Skeletal muscle satellite cell (primary cell): ENCODE measurements at regions not wholly inside any gene's neighbourhood (a gene's known extent, or its start where the extent isn't known, plus 50 kb on each side); places are given as distances from the start of the nearest gene placed in this dataset.

Experiments
- H3K27me3 ChIP-seq: 2 replicates; pipeline ENCODE4 v1.7.0; 2013; ENCODE audit warnings: low read length; ENCODE audit not compliant: control insufficient read depth, insufficient read depth
- H3K36me3 ChIP-seq: 2 replicates; pipeline ENCODE4 v1.7.0; 2013; ENCODE audit warnings: mild to moderate bottlenecking, control low read depth, low read length; ENCODE audit not compliant: insufficient read depth
- H3K4me1 ChIP-seq: 2 replicates; pipeline ENCODE4 v1.7.0; 2013; ENCODE audit warnings: low read length; ENCODE audit not compliant: control insufficient read depth, insufficient read depth
- H3K4me2 ChIP-seq: 2 replicates; pipeline ENCODE4 v1.7.0; 2013; ENCODE audit warnings: mild to moderate bottlenecking, low read length
- H3K4me3 ChIP-seq: 2 replicates; pipeline ENCODE4 v1.7.0; 2013; ENCODE audit warnings: low read length
- H3K9ac ChIP-seq: 2 replicates; pipeline ENCODE4 v1.7.0; 2013; ENCODE audit warnings: mild to moderate bottlenecking, low read depth, low read length, moderate library complexity
- H3K9me3 ChIP-seq: replicated peaks from 2 replicates; pipeline ENCODE4 v1.7.0; 2013; ENCODE audit warnings: mild to moderate bottlenecking, control low read depth, low read length

GRCh38 chr1:82246050-82246449 is 445.3 kb downstream of the ADGRL2 start:
- no peaks in the 10 kb centered on the region for H3K36me3 ChIP-seq
- no peak overlapping the region for H3K4me2 ChIP-seq
- no peaks in the 10 kb centered on the region for H3K9me3 ChIP-seq
- no peaks in the 10 kb centered on the region for H3K27me3 ChIP-seq
- H3K4me1 ChIP-seq, result no peaks in the 10 kb centered on the region
- H3K9ac ChIP-seq, result no peak overlapping the region
- no peak overlapping the region for H3K4me3 ChIP-seq

- Histone ChIP-seq H3K4me2 (no peak overlapping the region), H3K27me3 (no peaks in the 10 kb centered on the region), H3K4me3 (no peak overlapping the region), H3K9me3 (no peaks in the 10 kb centered on the region), H3K9ac (no peak overlapping the region), H3K36me3 (no peaks in the 10 kb centered on the region), H3K4me1 (no peaks in the 10 kb centered on the region)
Observed at GRCh38 chr1:82245345-82246014, 444.7 kb downstream of the ADGRL2 start.

GRCh38 chr1:82240571-82240970 is 439.8 kb downstream of the ADGRL2 start:
- H3K4me2 ChIP-seq, result no peak overlapping the region
- H3K4me1 ChIP-seq, result no peaks in the 10 kb centered on the region
- H3K9ac ChIP-seq, result no peak overlapping the region
- H3K4me3 ChIP-seq, result no peak overlapping the region
- H3K36me3 ChIP-seq, result no peaks in the 10 kb centered on the region
- H3K9me3 ChIP-seq, result no peaks in the 10 kb centered on the region
- H3K27me3 ChIP-seq, result no peaks in the 10 kb centered on the region

- no peaks in the 10 kb centered on the region for H3K27me3 ChIP-seq
- no peaks in the 10 kb centered on the region for H3K36me3 ChIP-seq
- no peaks in the 10 kb centered on the region for H3K9me3 ChIP-seq
Observed at GRCh38 chr1:82230667-82231066, 429.9 kb downstream of the ADGRL2 start.

GRCh38 chr1:82227306-82228095 is 426.8 kb downstream of the ADGRL2 start:
- H3K9ac ChIP-seq, result no peak overlapping the region
- no peak overlapping the region for H3K4me2 ChIP-seq
- no peak overlapping the region for H3K4me3 ChIP-seq
- H3K4me1 ChIP-seq, result no peaks in the 10 kb centered on the region
- H3K9me3 ChIP-seq, result no peaks in the 10 kb centered on the region
- no peaks in the 10 kb centered on the region for H3K36me3 ChIP-seq
- no peaks in the 10 kb centered on the region for H3K27me3 ChIP-seq

More at GRCh38 chr1:82230667-82231066, 429.9 kb downstream of the ADGRL2 start:
- H3K9ac ChIP-seq, result no peak overlapping the region
- H3K4me1 ChIP-seq, result no peaks in the 10 kb centered on the region
- no peak overlapping the region for H3K4me3 ChIP-seq
- H3K4me2 ChIP-seq, result no peak overlapping the region

- H3K27me3 ChIP-seq, result no peaks in the 10 kb centered on the region
Observed at GRCh38 chr1:82226186-82226505, 425.4 kb downstream of the ADGRL2 start.

GRCh38 chr1:82225421-82226185 is 424.9 kb downstream of the ADGRL2 start:
- no peak overlapping the region for H3K4me2 ChIP-seq
- H3K4me1 ChIP-seq, result no peaks in the 10 kb centered on the region
- H3K36me3 ChIP-seq, result no peaks in the 10 kb centered on the region
- no peaks in the 10 kb centered on the region for H3K27me3 ChIP-seq
- H3K9ac ChIP-seq, result no peak overlapping the region
- no peak overlapping the region for H3K4me3 ChIP-seq
- no peaks in the 10 kb centered on the region for H3K9me3 ChIP-seq

More at GRCh38 chr1:82226186-82226505, 425.4 kb downstream of the ADGRL2 start:
- H3K4me3 ChIP-seq, result no peak overlapping the region
- no peak overlapping the region for H3K4me2 ChIP-seq
- no peaks in the 10 kb centered on the region for H3K9me3 ChIP-seq
- H3K36me3 ChIP-seq, result no peaks in the 10 kb centered on the region
- H3K4me1 ChIP-seq, result no peaks in the 10 kb centered on the region
- H3K9ac ChIP-seq, result no peak overlapping the region

- H3K4me1 ChIP-seq, result no peaks in the 10 kb centered on the region
- no peaks in the 10 kb centered on the region for H3K27me3 ChIP-seq
- H3K4me2 ChIP-seq, result no peak overlapping the region
- H3K9ac ChIP-seq, result no peak overlapping the region
- H3K9me3 ChIP-seq, result no peaks in the 10 kb centered on the region
- no peak overlapping the region for H3K4me3 ChIP-seq
- no peaks in the 10 kb centered on the region for H3K36me3 ChIP-seq
Observed at GRCh38 chr1:82223091-82223490, 422.4 kb downstream of the ADGRL2 start.

- Histone ChIP-seq H3K4me2 (no peak overlapping the region), H3K9ac (no peak overlapping the region)
Observed at GRCh38 chr1:82221721-82222120, 421.0 kb downstream of the ADGRL2 start.

GRCh38 chr1:82220754-82221153 is 420.0 kb downstream of the ADGRL2 start:
- Histone ChIP-seq H3K36me3 (no peaks in the 10 kb centered on the region), H3K4me2 (no peak overlapping the region), H3K9me3 (no peaks in the 10 kb centered on the region), H3K27me3 (no peaks in the 10 kb centered on the region), H3K9ac (no peak overlapping the region), H3K4me1 (no peaks in the 10 kb centered on the region), H3K4me3 (no peak overlapping the region)

More at GRCh38 chr1:82221721-82222120, 421.0 kb downstream of the ADGRL2 start:
- Histone ChIP-seq H3K9me3 (no peaks in the 10 kb centered on the region), H3K27me3 (no peaks in the 10 kb centered on the region), H3K4me3 (no peak overlapping the region), H3K36me3 (no peaks in the 10 kb centered on the region), H3K4me1 (no peaks in the 10 kb centered on the region)

- Histone ChIP-seq H3K9ac (no peak overlapping the region), H3K4me2 (no peak overlapping the region), H3K9me3 (no peaks in the 10 kb centered on the region), H3K27me3 (no peaks in the 10 kb centered on the region), H3K4me1 (no peaks in the 10 kb centered on the region), H3K4me3 (no peak overlapping the region), H3K36me3 (no peaks in the 10 kb centered on the region)
Observed at GRCh38 chr1:82219841-82220240, 419.1 kb downstream of the ADGRL2 start.
